Suppressor macrophage (primary cell): ENCODE measurements at regions not wholly inside any gene's neighbourhood (a gene's known extent, or its start where the extent isn't known, plus 50 kb on each side); places are given as distances from the start of the nearest gene placed in this dataset.

Source experiments
- DNase-seq, 4 experiments: peaks; one replicate each; pipeline ENCODE4 v3.0.0-alpha.2; 2020 to 2022

DNA sequence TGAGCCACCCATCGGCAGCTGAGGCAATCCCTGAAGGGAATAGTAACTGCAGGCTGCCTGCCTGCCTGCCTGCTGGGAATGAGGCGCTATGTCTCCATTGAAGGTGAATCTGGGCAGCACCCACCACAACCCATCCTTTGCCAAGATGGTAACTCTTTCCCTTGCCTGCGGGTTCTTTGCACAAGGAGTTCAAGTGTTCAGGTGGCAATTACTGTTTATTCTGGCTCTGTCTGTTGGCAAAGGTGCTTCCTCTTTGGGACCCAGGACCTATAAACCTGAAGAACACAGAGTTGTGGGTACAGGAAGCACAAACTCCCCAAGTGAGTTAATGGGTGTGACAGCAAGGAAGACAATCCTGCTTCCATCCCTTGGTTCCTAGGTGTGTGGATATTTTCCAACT lies 448.1 kb upstream of the ZNF507 start:
- DNase-seq, result no peak

DNA sequence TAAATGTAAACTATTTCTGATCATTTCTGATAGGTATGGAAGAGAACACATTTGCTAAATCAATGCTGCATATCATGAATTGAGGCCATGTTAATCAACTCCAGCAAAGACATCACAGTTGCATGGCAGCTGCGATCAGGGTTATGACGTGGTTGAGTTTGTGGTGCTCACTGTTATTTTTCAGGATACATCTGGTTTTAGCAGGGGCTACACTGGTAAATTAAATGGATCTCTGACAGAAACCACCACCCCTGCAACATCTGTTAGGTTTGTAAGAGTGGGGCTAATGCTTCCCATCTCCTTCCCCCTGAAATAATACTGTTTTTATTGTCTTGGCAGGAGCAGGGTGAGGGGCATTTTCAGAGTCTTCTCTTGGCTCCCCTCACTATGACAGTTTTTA lies 444.4 kb upstream of the ZNF507 start:
- no peak for DNase-seq

DNA sequence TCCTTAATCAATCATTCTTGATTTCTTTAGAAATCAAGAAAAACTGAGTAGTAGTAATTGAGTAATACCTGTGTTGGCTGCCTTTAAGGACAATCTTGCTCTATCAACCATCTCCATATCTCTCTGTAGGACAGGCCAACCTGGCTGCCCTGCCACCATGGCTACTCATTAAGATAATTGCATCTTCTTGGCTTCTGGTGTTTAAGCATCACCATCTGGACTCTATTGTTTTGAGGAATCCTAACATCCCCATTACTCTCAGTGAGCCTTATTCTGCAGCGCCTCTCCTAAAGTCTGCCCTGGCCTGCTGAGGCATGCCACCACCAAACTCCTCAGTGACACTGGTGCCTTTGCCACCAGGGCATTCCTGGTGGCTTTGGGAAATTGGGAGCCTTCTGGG lies 442.6 kb upstream of the ZNF507 start:
- no peak for DNase-seq

DNA sequence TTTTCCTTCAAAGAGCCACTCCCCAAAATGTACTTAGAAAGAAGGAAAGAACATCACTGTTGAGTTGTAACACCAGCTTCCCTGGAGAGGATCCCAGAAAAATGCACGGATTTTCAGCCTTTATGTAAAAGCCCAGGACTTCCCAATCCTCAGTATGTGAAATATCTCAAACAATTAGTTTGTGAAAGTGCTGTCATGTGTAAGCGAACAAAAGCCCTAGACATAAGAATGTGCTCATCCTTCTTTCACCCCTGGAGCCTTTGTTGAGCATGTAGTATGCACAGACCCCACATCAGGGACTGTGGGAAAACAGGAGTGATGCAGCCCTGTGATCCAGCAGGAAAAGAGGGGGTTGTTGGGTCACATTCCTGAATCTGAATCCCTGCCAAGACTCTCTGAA lies 441.4 kb upstream of the ZNF507 start:
- no peak for DNase-seq

DNA sequence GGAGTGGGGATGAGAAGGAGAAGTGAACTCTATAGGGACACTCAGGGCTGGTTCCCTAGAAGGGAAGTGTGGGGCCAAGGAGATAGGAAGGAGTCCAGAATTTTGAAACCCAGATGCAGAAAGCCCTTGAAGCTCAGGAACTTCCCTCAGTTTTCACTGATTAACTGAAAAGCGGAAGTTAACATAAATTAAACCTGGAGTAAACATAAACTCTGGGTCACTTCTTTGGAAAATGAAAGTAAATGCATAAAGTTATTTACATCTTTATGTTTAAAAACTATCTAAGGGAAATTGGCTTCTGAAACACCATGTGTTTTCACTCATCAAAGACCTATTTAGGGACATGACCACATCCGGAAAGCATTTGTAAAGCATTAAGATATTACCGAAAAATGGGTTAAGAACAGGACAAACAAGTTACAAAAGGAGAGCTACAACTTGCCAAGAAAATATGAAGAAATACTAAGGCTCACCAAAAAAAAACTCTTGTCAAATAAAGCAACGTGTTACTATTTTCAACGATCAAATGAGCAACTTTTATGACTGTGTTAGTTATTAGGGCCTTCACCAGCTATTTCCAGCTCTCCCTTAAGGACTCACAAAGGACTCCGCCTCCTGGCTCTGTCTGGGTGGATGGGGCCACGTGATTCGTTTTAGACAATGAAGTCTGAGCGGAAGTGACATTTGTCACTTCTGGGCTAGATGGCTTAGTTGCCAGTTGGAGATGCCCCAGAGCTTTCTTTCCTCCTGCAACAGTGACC lies 439.1 kb upstream of the ZNF507 start:
- DNase-seq, result peak in 3 of 4 experiments; percentile 17 to 23 (median 17)

DNA sequence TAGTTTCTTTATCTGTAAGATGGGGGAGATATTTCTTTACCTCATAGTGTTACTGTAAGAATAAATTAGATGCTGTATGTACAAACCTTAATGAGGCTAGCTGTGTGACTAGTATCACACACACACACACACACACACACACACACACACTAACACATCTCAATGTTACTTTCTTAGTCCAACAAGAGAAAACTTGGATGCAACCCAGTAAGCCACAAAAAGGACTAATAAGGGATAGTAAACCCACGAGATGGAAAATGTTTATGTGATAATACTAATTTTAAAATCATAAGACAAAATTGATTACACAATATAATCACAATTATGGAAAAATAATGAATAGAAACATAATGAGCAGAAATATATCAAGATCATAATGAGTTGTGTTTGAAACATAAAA lies 437.7 kb upstream of the ZNF507 start:
- no peak for DNase-seq

DNA sequence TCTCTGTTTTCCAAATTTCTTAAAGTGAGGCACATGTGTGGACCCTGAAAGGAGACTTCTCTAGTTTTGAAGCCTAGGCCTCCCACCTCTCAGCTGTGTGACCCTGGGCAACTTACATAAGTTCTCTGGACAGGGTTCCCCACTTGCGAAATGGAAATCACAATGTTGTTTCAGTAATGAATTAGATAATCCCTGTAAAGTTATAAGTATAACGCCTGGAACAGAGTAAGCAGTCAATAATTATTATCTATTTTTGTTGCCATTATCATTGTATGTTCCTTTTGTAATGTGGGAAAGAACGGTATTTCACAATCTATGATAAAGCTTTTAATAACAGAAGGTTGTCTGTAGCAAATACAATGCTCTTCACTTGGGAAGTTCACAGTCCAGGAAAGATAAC lies 437.3 kb upstream of the ZNF507 start:
- DNase-seq, result no peak

DNA sequence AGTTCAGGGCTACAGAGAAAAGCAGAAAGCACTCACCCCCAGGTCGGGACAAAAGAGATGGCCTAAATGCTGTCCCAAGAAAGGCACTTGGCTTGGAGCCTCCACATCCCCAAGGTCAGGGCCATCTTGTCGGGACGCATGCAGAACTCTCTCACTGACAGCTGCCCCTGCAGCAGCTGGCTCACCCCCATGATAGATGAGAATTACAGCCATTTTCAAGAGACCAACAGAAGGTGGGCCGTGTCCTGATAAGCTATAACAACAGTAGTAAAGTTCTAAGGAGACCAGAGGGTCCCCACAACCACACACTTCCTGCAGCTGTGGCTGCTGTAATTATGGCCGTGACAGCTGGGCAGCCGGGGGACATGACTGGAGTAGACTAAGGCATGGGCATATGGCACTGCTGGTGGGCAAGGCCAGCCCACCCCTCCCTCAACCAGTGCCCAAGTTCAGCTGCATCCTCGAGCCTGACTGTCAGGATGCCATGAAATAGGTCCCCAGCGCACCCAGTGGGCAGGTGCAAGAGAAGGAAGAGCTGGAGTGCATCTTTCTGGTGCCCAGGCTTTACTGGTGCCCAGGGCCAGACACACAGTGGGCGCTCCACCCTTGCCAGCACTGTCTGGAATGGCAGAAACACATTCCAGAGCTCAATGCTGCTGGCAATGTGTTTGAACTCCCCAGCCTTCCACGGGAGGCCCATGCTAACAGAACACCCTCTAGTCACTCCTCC lies 436.7 kb upstream of the ZNF507 start:
- no peak for DNase-seq

DNA sequence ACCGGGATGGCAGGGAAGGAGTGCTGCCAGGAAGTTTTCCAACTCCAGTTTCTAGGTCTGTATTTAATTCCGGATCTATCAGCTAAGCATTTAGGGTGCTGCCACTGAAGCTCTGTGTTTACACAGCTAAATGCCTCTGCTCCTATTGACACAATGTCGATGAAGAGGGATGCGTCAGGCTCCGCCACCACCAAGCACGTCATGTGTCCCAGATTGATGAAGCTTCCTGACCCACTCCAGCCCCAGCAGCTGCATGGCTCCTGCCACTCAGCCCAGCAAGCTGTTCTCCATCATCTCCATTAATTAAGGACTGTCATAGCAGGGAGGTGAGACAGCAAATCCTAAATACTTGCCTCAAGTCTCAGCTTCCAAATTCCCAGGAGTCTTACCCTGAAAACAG lies 435.2 kb upstream of the ZNF507 start:
- DNase-seq, result no peak

DNA sequence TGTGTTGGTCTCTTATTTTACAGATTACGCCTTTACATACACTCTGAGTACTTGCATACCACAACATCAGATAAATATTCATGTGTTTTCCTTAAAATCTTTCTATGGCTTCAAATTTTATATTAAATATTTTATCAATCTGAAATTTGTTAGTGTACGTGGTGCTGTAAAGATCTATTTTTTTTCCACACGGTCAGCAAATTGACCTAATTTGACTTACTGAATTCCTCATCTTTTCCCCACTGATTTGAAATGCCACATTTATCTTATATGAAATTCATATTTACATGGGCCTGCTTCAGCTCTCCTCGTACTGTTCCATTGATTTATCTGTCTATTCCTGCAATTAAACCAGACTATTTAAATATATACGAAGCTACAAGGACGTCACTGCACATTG lies 433.8 kb upstream of the ZNF507 start:
- DNase-seq, result no peak

DNA sequence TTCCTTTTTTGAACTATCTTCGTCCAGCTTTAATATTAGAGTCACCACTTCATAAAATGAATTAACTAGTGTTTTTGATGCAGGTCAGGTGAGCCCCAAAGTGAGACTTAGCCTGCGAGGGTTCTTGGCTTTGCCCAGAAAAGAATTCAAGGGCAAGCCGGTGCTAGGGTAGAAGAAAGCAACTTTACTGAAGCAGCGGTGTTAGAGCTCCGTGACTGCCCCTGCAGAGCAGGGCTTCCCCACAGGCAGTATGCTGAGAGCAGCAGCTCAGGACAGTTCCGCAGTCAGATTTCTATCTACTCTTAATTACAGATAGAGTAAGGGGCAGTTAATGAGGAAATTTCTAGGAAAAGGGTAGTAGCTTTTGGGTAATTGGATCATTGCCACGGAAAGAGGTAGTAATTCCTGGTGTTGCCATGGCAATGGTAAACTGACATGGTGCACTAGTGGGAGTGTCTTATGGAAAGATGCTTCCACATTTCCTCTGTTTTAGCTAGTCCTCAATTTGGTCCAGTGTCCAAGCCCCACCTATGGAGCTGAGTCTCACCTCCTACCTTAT lies 432.2 kb upstream of the ZNF507 start:
- DNase-seq, result peak in 1 of 4 experiments; percentile 1

DNA sequence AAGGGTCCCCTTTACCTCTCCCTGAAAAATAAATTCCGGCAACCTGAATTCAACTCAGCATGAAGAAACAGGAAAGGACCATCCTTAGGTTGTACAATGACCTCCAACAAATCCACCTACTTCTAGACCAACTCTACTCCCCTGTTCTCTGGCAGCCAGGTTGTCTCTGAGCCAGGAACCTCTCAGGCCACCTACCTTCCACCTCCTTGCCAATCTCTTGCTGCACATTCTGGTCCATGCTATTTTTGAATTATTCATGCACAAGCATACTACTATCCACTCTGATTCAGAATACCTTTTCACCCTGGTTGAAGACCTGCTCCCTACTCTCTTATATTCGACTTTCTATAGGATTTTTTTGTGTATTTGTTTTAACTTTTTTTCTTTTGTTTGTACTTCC lies 415.0 kb upstream of the ZNF507 start:
- no peak for DNase-seq

DNA sequence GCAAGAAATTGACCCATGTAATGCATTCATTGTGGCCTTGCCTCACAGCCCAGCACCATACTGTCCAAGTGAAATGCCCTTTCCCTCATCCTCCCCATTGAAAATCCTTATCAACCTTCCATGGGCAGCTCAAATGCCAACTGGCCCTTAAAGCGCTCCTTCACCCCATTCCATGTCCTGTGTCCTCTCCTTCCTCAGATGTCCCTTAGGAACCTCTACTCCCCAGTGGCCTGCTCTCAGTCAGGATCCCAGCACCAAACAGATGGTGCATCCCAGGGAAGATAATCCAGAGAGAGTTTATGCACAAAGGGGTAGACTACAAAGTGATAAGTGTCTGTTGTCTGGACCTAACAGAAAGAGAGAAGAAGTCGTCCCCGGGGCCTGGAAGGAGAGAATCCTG lies 407.4 kb upstream of the ZNF507 start:
- no peak for DNase-seq

DNA sequence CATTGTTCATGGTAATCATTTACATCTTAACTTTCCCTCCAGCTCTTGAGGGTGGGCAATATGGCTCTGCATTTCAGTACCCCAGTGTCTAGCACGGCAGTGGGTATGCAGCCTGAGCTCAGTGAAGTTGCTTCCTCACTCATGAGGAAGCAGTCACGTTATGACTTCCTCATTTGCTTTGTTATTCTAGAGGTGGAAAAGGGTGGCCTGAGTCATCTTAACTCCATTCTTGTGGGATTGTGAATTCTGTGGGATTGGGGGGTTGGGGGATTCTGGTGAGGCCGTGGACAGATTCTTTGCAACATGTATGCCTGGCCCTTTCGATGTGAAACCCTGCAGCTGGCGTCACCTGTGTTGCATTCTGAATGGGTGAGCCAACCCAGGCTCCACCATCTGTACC lies 406.7 kb upstream of the ZNF507 start:
- peak; percentile 16 to 68 (median 53) for DNase-seq

DNA sequence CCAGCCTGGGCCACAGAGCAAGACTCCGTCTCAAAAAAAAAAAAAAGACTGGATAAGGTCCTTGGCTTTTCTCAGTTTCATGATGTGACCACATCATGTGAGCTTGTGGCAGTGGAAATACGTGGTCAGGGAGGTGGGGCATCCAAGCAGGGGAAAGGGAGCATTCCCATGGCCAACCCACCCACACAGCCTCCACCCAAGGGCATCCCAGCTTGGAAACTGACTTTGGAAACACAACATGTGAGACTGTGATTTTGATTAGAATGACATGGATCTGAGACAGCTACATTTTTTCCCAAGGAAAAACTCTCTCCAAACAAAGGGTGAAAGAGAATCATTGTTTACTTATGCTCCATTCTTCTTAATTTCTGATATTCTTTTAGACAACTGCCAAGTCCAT lies 405.0 kb upstream of the ZNF507 start:
- DNase-seq, result no peak

DNA sequence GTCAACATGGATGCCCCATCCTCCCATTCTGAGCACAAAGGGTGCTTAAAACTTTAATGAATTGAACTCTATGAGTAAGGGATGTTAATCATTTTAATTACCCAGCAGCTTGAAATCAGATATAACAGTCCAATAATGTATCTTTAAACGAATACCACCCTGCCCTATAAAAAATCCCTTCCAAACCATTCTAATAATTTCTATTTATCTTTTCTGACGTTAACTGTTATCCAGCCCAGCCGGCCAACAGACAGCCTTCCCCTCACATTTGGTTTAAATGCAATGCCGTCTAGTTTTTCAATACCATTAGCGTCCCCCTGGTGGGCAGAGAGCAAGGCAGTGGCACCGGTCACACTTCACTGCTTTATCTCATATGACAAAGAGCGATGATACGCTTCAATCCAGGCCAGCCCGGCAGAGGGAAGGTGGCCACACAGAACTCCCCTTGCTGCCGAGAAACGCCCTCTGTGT lies 402.2 kb upstream of the ZNF507 start:
- no peak for DNase-seq

DNA sequence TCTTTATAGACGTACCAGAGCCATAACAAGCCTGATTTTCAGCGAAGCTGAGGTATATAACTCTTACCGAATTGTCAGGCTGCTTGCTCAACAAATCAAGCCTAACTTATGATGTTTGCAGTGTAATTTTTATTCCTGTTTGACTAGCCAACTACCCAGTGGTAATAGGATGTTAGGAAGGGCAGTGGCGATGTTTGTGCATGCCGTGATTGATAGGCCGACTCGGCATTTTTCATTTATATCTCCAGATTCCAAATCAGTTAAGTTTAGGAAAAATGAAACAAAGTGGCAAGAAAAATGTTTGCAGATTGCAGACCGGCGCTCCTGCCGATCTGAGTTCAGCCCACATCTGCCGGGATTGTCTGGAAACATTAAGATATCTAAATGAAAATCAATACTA lies 401.6 kb upstream of the ZNF507 start:
- DNase-seq, result no peak

DNA sequence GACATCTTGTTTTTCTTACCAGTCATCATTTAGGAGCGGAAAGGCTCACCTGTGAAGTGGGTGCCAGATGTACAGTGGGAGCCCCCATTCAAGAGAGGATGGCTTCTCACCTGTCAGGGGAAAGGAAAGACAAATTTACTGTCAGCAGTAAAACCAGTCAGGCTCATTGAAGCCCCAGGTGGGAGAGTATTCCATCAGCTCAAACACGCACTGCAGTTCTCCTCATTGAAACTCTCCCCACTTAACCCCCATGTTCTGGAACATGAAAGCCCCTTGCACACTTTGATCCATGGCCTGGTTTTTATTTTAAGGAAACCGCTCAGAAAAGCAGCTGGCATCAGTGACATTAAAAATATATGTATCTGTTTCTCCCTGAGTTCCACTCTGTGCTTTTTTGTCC lies 401.1 kb upstream of the ZNF507 start:
- no peak for DNase-seq

DNA sequence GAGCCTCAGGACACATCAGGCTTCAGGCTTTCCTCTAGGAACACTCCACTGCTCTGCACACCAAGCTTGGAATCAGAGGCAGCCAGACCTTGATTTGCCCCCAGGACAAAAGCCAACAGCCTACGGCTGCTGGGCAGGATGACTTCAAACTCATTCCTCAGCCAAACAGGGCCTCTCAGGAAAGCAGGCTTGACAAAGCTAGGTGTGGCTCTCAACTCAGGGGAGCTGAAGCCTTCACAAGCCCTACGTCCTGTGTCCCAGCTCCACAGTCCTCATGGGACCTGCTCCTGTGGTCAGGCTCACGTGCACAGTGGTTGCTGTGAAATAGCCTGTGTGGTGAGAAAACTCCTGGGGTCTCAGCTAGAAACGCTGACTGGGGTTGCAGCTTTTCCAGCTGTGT lies 398.9 kb upstream of the ZNF507 start:
- no peak for DNase-seq

DNA sequence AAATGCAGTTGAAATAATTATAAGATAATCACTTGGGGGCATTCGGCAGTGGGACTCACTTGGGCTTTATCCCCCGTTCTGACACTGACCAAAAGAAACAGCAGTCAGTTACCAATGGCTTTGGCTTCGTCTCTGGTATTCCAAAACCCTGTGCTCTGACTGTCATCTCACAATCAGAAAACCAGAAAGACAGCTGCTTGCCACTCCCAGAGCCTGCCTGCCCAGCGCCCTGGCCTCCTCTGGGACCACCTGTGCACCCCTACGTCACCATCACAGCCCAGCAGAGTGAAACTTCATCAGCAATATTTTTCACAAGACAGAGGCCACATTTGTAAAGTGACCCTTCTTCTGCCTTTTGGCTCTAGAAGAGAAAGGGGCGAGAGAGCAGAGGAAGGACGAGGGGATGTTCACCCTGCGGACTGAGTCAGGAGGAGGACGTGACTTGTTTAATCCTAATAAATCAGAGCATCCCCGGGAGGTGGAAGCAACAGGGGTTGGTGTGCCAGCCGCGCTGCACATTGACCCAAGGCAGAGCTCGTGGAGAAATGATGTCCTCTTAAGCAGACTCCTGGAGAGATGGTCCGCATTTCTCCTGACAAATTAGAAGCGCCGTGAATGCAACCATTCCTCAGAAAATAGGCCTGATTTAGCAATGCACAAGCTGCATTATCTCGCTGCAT lies 397.8 kb upstream of the ZNF507 start:
- DNase-seq, result no peak

DNA sequence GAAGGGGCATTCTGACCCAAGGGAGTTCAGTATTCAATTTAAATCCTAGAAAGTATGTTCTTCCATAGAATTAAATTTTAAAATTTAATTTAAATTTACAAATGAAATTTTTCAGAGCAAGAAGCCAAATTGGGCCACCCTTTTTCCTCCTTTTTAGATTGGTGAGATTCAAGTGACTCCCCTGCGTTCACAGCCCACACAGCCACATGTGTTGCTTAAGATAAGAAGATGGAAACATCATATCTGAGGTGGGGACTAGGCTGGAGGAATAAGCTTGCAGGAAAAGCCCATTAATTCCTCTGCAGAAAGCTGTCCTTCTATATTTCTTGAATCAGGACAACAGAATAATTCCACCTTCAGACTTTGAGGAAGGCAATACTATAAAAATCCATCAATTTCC lies 392.7 kb upstream of the ZNF507 start:
- DNase-seq, result no peak

DNA sequence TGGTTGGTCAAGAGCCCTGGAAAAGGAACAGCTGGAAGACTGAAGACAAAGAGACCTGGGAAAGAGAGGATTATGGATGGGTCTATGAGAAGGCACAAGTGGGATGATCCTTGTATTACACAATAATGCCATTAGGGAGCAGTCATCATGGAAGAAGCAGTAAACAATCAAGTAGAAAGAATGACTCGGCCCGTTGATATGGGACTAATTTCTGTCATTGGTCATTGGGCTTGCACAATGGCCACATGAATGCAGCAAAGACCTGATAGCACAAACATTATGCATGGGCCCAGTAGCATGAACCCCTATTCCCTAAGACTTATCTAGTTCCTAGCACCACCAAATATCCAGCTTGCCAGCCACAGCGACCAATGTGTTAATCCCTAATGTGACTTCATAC lies 390.3 kb upstream of the ZNF507 start:
- no peak for DNase-seq

DNA sequence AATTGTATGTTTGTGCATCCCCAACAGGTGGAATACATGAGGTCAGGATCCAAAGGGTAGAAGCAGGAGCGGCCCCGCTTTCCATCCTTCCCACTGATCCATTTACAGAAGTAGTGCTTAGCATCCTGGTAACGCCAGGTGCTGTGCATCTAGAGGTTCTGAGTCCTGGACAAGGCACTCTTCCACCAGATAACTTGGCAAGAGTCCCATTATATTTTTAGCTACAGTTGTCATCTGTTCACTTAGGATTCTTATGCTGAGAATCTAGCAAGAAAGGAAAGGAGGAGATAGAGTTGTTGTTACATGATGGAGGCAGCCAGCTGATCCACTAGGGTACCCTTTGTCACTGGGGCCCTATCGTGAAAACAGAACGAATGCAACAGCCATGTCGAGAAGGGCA lies 389.5 kb upstream of the ZNF507 start:
- DNase-seq, result no peak
